Chondrocyte (in vitro differentiated cells): ENCODE measurements at regions not wholly inside any gene's neighbourhood (a gene's known extent, or its start where the extent isn't known, plus 50 kb on each side); places are given as distances from the start of the nearest gene placed in this dataset.

Experiments used
- DNase-seq: peaks from one replicate; pipeline ENCODE4 v3.0.0; 2021; ENCODE audit warnings: mixed read lengths, low spot score
- H3K27ac Mint-ChIP-seq: one replicate; pipeline ENCODE4 v1.8.0; 2021; ENCODE audit warnings: mild to moderate bottlenecking, moderate library complexity, mixed read lengths; ENCODE audit not compliant: unreplicated experiment
- H3K27me3 Mint-ChIP-seq: 2 replicates; pipeline ENCODE4 v1.8.0; 2021; ENCODE audit warnings: low read depth, mixed read lengths
- H3K36me3 Mint-ChIP-seq: 2 replicates; pipeline ENCODE4 v1.8.0; 2021; ENCODE audit warnings: low read depth, mixed read lengths
- H3K4me1 Mint-ChIP-seq: 2 replicates; pipeline ENCODE4 v1.8.0; 2021; ENCODE audit warnings: low read depth, mild to moderate bottlenecking, mixed read lengths
- H3K4me3 Mint-ChIP-seq: one replicate; pipeline ENCODE4 v1.8.0; 2021; ENCODE audit warnings: mild to moderate bottlenecking, moderate library complexity, mixed read lengths; ENCODE audit not compliant: unreplicated experiment
- H3K9me3 Mint-ChIP-seq: 2 replicates; pipeline ENCODE4 v1.8.0; 2021; ENCODE audit warnings: low read depth, mixed read lengths
- TF ChIP-seq, protein P1 (sequence below): fragments of 200-600 bp; sonication (generic); IDR thresholded peaks from 2 replicates; pipeline ENCODE4 v1.5.0; 2021; ENCODE audit warnings: antibody characterized with exemption, mild to moderate bottlenecking, moderate library complexity

- Mint-ChIP-seq H3K4me3 (no peak overlapping the region), H3K27ac (peak overlapping the region; percentile 8), H3K36me3 (no peaks in the 10 kb centered on the region), H3K4me1 (peaks cover 39% of the 10 kb centered on the region), H3K27me3 (no peaks in the 10 kb centered on the region), H3K9me3 (no peaks in the 10 kb centered on the region)
- DNase-seq = no peak
- TF ChIP-seq, protein P1, sequence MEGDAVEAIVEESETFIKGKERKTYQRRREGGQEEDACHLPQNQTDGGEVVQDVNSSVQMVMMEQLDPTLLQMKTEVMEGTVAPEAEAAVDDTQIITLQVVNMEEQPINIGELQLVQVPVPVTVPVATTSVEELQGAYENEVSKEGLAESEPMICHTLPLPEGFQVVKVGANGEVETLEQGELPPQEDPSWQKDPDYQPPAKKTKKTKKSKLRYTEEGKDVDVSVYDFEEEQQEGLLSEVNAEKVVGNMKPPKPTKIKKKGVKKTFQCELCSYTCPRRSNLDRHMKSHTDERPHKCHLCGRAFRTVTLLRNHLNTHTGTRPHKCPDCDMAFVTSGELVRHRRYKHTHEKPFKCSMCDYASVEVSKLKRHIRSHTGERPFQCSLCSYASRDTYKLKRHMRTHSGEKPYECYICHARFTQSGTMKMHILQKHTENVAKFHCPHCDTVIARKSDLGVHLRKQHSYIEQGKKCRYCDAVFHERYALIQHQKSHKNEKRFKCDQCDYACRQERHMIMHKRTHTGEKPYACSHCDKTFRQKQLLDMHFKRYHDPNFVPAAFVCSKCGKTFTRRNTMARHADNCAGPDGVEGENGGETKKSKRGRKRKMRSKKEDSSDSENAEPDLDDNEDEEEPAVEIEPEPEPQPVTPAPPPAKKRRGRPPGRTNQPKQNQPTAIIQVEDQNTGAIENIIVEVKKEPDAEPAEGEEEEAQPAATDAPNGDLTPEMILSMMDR = no peak
These were observed 234.4 kb upstream of the LRTM1 start for GRCh38 chr3:55162031-55162795.

GRCh38 chr3:55161231-55161630 lies 233.4 kb upstream of the LRTM1 start:
- H3K27me3 Mint-ChIP-seq = no peaks in the 10 kb centered on the region
- no peak for DNase-seq
- peaks cover 39% of the 10 kb centered on the region for H3K4me1 Mint-ChIP-seq
- H3K4me3 Mint-ChIP-seq = no peak overlapping the region
- H3K9me3 Mint-ChIP-seq = no peaks in the 10 kb centered on the region
- TF ChIP-seq, protein P1 = no peak
- H3K27ac Mint-ChIP-seq = peak overlapping the region; percentile 97
- H3K36me3 Mint-ChIP-seq = no peaks in the 10 kb centered on the region

GRCh38 chr3:55160241-55160983 lies 232.6 kb upstream of the LRTM1 start:
- H3K9me3 Mint-ChIP-seq = no peaks in the 10 kb centered on the region
- no peak for DNase-seq
- H3K27ac Mint-ChIP-seq = peak overlapping the region; percentile 97
- peaks cover 39% of the 10 kb centered on the region for H3K4me1 Mint-ChIP-seq
- H3K27me3 Mint-ChIP-seq = no peaks in the 10 kb centered on the region
- no peaks in the 10 kb centered on the region for H3K36me3 Mint-ChIP-seq
- H3K4me3 Mint-ChIP-seq = peak overlapping the region; percentile 45
- TF ChIP-seq, protein P1 = no peak

- peak overlapping the region; percentile 97 for H3K27ac Mint-ChIP-seq
- no peaks in the 10 kb centered on the region for H3K9me3 Mint-ChIP-seq
- H3K4me3 Mint-ChIP-seq = no peak overlapping the region
- DNase-seq = no peak
- peaks cover 2% of the 10 kb centered on the region for H3K27me3 Mint-ChIP-seq
- peaks cover 39% of the 10 kb centered on the region for H3K4me1 Mint-ChIP-seq
- TF ChIP-seq, protein P1 = no peak
- H3K36me3 Mint-ChIP-seq = no peaks in the 10 kb centered on the region
These were observed 231.9 kb upstream of the LRTM1 start for GRCh38 chr3:55159711-55160110.

DNA sequence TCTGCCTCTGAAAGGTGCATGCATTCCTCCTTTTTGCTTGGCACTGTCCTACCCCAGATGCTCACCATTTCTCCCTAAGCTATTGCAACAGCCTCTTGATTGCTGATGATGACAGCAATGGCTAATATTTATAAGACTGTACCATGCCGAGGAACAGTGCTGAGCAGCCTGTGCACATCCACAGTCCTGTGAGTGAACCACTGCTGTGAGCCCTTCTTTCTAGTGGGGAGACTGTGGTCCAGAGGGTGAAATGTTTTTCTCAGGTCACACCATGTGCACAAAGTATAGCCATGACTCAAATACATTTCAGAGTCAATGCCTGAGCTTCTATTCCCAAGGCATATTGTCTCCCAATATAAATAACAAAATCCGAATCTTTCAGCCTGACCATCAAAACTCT lies 231.2 kb upstream of the LRTM1 start:
- H3K4me1 Mint-ChIP-seq = peaks cover 39% of the 10 kb centered on the region

More for the DNA sequence above, 231.2 kb upstream of the LRTM1 start:
- Mint-ChIP-seq H3K36me3 (no peaks in the 10 kb centered on the region), H3K27me3 (peaks cover 7% of the 10 kb centered on the region), H3K27ac (no peak overlapping the region), H3K4me3 (no peak overlapping the region), H3K9me3 (no peaks in the 10 kb centered on the region)
- TF ChIP-seq, protein P1 = no peak
- DNase-seq = no peak
